Occipital lobe (tissue), 1 donor: ENCODE measurements at regions not wholly inside any gene's neighbourhood (a gene's known extent, or its start where the extent isn't known, plus 50 kb on each side); places are given as distances from the start of the nearest gene placed in this dataset.

Experiments
- DNase-seq: peaks from one replicate; lab custom pipeline; 2025; lab: John Stamatoyannopoulos, UW

GRCh38 chr13:30004204-30004603 lies 153.8 kb upstream of the UBL3 start:
- DNase-seq, result no peak

DNA sequence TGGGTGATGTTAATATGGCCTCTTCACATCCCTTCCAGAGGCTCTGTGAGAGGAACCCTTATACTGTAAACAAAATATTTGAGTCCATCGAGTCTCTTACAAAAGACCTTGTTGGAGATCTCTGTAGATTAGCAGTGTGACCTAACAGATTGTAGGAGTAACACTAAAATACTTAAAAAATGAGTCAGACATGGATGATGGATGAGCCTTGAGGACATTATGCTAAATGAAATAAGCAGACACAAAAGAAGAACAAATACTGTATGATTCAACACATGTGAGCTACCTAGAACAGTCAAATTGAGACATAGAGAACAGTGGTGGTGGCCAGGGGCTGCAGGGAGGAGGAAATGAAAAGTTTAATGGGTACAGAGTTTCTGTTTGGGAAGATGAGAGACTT lies 152.2 kb upstream of the UBL3 start:
- DNase-seq, result no peak

- no peak for DNase-seq
Measured at GRCh38 chr13:30000370-30000765, 150.0 kb upstream of the UBL3 start.

GRCh38 chr13:29999492-30000369 lies 149.3 kb upstream of the UBL3 start:
- no peak for DNase-seq

- DNase-seq, result no peak
Measured at GRCh38 chr13:29996316-29996715, 145.9 kb upstream of the UBL3 start.

DNA sequence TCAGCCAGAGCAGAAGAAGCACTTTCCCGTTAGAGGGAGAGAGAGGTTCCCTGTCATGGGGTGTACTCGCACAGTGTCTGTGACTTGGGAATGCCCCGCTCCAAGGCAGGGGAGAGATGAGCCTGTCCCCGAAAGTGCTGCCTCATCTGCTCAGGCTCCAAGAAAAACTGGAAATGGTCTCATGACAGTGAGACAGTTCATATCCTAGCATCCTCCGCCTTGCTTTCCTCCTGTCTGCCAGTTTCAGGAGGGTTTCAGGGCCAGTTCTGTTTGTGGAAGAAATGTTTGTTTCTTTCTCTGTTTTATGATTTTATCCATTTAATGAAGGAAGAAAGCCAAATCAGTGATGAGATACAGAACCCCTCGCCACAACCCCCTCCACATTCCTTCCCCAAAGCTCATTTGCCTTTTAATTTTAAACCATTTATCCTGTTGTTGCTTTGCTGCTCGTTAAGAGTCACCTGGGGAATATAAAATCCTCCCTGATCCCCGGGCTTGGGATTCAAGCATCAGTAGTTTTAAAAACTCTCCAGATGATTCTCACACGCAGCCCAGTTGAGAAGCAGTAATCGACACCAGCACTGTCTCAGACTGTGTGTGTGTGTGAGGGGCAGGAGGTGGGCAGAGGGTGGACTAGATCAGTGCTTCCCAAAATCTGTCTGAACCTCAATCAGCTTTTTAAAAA lies 144.6 kb upstream of the UBL3 start:
- DNase-seq, result no peak

GRCh38 chr13:29993716-29994488 lies 143.5 kb upstream of the UBL3 start:
- DNase-seq, result no peak

- no peak for DNase-seq
Measured at GRCh38 chr13:29993196-29993595, 142.8 kb upstream of the UBL3 start.

- DNase-seq, result no peak
Measured at GRCh38 chr13:29991343-29991742, 140.9 kb upstream of the UBL3 start.

- DNase-seq, result no peak
Measured at GRCh38 chr13:29987340-29987739, 136.9 kb upstream of the UBL3 start.

- no peak for DNase-seq
Measured at GRCh38 chr13:29980339-29980738, 129.9 kb upstream of the UBL3 start.

DNA sequence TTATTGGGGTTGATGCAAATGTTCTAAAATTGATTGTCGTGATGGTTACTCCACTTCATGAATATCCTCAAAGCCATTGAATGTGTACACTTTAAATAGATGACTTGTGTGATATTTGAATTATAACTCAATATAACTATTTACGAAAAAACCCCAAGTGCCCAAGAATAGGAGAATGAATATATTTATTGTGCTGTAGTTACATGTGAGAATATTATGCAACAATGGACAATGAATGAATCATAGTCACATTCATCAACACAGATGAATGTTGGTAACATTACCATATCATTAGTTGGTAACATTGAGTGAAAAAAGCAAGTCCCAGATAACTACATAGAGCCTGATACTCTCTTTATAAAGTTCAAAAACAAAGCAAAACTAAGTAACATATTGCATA lies 127.8 kb upstream of the UBL3 start:
- no peak for DNase-seq

DNA sequence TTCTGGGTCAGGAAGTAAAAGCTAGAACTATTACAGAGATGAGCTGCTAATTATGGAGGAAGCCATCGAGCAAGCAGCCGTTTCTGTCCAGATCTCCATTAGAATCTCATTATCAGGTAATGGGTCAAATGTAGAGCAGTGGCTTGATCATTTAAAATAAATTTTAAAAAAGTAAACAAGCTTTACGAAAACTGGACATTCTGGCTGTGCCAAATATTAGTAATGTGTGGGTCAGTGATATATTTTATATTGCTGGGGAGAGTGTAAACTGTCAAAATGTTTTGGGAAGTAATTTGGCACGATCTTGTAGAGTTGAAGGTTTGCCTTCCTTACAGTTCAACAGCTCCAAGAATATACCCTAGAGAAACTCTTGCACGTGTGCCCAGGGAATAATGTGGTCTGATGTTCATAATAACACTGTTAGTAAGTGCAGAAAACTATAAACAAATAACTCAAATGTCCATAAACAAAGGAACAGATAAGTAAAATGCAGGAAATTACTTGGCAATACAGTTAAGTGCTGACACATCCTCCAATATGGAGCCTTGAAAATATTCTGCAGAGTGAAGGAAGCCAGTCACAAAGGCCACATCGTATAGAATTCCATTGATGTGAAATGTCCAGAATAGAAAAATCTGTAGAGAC lies 127.2 kb upstream of the UBL3 start:
- DNase-seq, result no peak

DNA sequence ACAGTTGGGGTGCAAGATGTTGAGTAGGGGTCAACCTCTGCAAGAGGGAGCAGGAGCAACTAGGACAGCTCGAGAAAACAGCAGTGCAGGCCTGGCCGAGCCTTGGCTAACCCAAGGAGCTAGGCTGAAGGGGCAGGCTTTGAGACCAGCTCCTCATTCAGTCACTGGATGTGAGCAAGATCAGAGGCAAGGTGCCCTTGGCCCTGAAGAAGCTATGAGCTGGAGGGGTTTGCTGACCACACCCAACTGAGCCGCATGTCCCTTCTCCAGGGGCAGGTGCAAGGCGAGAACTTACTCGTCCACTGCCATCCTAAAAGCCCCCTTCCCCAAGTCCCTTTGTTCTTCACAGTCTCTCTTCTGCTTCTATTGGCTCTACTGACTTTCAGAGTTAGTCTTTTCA lies 126.1 kb upstream of the UBL3 start:
- DNase-seq, result no peak

GRCh38 chr13:29975283-29975682 lies 124.9 kb upstream of the UBL3 start:
- no peak for DNase-seq

- no peak for DNase-seq
Measured at GRCh38 chr13:29969286-29969685, 118.9 kb upstream of the UBL3 start.

DNA sequence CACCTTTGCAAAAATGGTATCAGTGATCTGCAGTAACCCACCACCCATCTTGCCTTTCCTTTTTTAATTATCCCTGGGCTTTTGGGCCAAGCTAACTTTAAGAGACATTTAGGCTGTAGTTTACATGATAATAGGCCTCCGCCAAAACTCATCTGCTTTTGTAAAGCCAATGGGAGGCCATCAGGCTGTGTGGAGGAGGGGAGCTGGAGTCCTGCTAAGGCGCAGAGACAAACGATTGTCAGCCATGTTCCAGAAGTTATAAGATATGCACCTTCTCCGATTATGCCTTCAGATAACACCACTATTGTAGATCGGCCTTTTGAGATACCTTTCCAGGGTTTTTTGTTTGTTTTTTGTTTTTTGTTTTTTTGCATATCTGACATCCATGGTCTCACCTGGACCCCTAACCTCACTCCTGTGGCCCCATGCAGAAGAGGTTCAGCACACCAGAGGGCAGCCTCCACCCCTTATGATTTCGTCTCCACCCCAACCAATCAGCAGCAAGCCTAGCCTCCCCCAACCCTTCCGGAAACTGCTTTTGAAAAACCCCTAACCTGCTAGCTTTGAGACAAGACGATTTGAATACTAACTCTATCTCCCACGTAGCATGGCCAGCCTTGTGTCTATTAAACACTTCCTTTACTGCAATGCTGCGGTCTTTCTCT lies 113.9 kb upstream of the UBL3 start:
- DNase-seq, result no peak

GRCh38 chr13:29963089-29963488 lies 112.7 kb upstream of the UBL3 start:
- no peak for DNase-seq

DNA sequence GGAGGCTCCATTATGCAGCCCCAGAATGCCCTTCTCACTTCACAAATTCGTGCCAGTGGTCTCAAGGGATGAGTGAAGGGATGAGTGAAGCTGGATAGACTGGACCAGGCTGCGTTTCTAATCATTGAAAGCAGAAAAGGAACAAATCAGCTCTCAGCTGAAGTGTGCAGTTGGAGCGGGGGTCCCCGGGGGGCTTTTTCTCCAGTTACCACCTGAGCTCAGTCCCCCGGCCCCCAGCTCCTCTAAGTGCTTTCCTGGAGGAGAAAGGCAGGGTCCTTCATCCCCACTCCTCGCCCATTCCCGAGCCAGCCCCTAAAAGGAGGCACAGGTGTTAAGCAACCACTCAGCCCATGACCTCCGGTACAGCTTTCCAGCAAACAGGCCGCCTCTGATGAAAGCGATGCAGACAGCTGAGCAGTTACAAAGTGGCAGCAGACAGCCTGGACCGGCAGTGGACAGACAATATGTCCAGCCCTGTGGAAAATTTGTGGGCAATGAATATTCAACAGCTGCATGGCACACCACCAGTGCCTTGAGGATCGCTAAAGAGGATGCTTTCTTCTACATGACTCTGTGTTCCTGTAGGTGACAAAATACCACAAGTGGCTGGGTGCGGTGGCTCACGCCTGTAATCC lies 110.7 kb upstream of the UBL3 start:
- no peak for DNase-seq

DNA sequence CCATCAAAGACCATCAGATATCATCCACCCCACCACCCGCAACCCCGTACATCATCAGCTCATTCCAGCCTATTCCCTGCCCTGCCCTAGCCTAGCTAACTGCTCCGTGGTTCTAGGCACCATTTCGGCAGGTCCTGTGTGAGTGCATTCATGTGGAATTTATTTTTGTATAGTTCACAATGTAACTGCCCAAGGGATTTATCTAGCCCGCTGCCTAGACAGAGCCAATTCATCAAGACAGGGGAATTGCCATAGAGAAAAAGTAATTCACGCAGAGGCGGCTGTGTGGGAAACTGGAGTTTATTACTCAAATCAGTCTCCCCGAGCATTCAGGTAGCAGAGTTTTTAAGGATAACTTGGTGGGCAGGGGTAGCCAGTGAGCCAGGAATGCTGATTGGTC lies 109.2 kb upstream of the UBL3 start:
- no peak for DNase-seq

DNA sequence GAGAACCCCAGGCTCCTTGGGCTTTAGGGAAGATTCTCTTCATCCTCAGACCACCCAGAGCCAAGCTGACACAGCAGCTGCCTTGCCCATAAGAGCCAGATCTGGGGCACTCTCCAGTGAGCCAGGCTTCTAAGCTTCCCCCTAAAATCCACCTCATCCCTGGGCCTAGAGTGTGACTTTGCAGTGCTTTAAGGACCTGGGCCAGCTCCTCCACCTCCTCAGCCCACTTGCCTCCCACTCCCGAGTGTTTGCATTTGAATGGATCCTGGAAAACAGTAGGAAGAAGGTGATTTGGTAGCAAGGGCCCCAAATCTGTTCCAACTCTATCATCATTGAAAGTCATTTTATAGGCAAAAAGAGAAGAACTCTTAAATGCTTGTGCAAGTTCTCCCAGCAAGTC lies 108.7 kb upstream of the UBL3 start:
- DNase-seq, result no peak
